ENCODE measurements at regions not wholly inside any gene's neighbourhood (a gene's known extent, or its start where the extent isn't known, plus 50 kb on each side); places are given as distances from the start of the nearest gene placed in this dataset.

- no peak for TF ChIP-seq CTCF (IDR thresholded peaks at IDR 0.05; ENCODE audit: low read depth, low read length)
- TF ChIP-seq EZH2phosphoT487 (IDR thresholded peaks at IDR 0.05; ENCODE audit: low read depth) = no peak
Observed at GRCh38 chr20:52483382-52483781, 291.8 kb upstream of the ZFP64 start.
